ENCODE measurements at regions not wholly inside any gene's neighbourhood (a gene's known extent, or its start where the extent isn't known, plus 50 kb on each side); places are given as distances from the start of the nearest gene placed in this dataset.

- Histone ChIP-seq H3K27me3 (no peaks in the 10 kb centered on the region), H3K4me3 (no peak overlapping the region), H3K9me3 (no peaks in the 10 kb centered on the region), H3K36me3 (no peaks in the 10 kb centered on the region), H3K27ac (no peak overlapping the region), H3K4me1 (no peaks in the 10 kb centered on the region)
- intact Hi-C loops (cut with DNase I; ENCODE audit: low total_unique reads), result no loop called here
- TF ChIP-seq CTCF (IDR thresholded peaks at IDR 0.05), result no peak
- TF ChIP-seq POLR2A (IDR thresholded peaks at IDR 0.05), result no peak
- DNase-seq, result no peak
Observed at GRCh38 chr2:60127191-60127590, 426.3 kb downstream of the BCL11A start.

- intact Hi-C loops (cut with DNase I; ENCODE audit: low total_unique reads), result no loop called here
- DNase-seq, result no peak
- no peak overlapping the region for H3K4me3 ChIP-seq
- no peaks in the 10 kb centered on the region for H3K36me3 ChIP-seq
- TF ChIP-seq CTCF (IDR thresholded peaks at IDR 0.05) (no peak), POLR2A (IDR thresholded peaks at IDR 0.05) (no peak)
- no peaks in the 10 kb centered on the region for H3K27me3 ChIP-seq
- H3K27ac ChIP-seq, result no peak overlapping the region
- no peaks in the 10 kb centered on the region for H3K9me3 ChIP-seq
- no peaks in the 10 kb centered on the region for H3K4me1 ChIP-seq
Observed at GRCh38 chr2:60125611-60126426, 427.6 kb downstream of the BCL11A start.

GRCh38 chr2:60119778-60120177 lies 433.7 kb downstream of the BCL11A start:
- H3K27me3 ChIP-seq, result no peaks in the 10 kb centered on the region
- intact Hi-C loops (cut with DNase I; ENCODE audit: low total_unique reads), result no loop called here
- H3K9me3 ChIP-seq, result no peaks in the 10 kb centered on the region
- TF ChIP-seq POLR2A (IDR thresholded peaks at IDR 0.05) (no peak), CTCF (IDR thresholded peaks at IDR 0.05) (no peak)
- H3K36me3 ChIP-seq, result no peaks in the 10 kb centered on the region
- H3K4me3 ChIP-seq, result no peak overlapping the region
- no peak for DNase-seq
- H3K27ac ChIP-seq, result no peak overlapping the region
- no peaks in the 10 kb centered on the region for H3K4me1 ChIP-seq

DNA sequence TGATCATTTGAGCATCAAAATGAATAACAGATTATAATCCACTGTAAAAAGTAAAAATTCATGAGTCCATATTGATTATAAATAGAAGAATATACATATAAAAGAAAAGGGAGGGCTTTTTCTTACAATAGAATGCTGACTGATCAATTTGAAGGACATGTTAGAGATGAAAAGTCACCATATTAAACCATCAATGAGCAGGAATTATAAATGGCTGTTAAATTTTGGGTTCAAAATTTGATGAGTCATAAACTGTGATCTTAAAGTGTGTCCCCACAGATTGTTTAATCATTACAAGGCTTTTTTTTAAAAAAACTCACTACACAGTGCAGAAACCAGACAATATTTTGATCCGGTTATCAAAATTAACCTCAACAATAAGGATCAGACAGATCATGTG lies 434.5 kb downstream of the BCL11A start:
- Histone ChIP-seq H3K4me1 (no peaks in the 10 kb centered on the region), H3K27ac (no peak overlapping the region), H3K36me3 (no peaks in the 10 kb centered on the region), H3K27me3 (no peaks in the 10 kb centered on the region), H3K9me3 (no peaks in the 10 kb centered on the region), H3K4me3 (no peak overlapping the region)
- DNase-seq, result no peak
- intact Hi-C loops (cut with DNase I; ENCODE audit: low total_unique reads), result no loop called here
- TF ChIP-seq CTCF (IDR thresholded peaks at IDR 0.05) (no peak), POLR2A (IDR thresholded peaks at IDR 0.05) (no peak)

DNA sequence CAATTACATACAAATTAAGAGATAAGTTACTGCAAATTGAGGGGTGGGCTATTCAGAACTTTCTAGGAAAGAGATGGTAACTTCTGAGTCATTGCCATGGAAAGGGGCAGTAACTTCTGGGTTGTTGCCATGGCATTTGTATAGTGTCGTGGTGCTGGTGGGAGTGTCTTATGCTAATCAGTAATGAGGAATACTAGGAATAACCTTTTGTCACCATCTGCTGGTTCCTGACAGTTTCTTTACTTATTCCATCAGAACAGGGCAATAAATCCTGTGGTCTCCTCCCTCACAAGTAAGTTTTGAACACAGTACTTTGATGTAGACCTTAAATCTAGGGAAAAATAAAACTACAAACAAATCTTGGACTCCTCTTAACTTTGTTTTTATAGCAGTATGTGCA lies 435.4 kb downstream of the BCL11A start:
- Histone ChIP-seq H3K27ac (no peak overlapping the region), H3K9me3 (no peaks in the 10 kb centered on the region), H3K4me3 (no peak overlapping the region), H3K27me3 (no peaks in the 10 kb centered on the region), H3K4me1 (no peaks in the 10 kb centered on the region), H3K36me3 (no peaks in the 10 kb centered on the region)
- intact Hi-C loops (cut with DNase I; ENCODE audit: low total_unique reads), result no loop called here
- TF ChIP-seq CTCF (IDR thresholded peaks at IDR 0.05), result no peak
- no peak for DNase-seq
